Upper lobe of left lung (tissue), 6 donors: ENCODE measurements at regions not wholly inside any gene's neighbourhood (a gene's known extent, or its start where the extent isn't known, plus 50 kb on each side); places are given as distances from the start of the nearest gene placed in this dataset.
A peak's percentile ranks its signal among the peaks of the same experiment; 100 is the strongest.

Source experiments
- ATAC-seq, 2 donors: fragments of 200-7000 bp; cut with Tn5 transposase; one replicate each; pipeline ENCODE4 v1.9.1; 2022; ENCODE audit warnings: mild to moderate bottlenecking in 2 of 2, moderate library complexity in 2 of 2; ENCODE audit not compliant: low FRiP score in 2 of 2
- DNase-seq, 2 donors: peaks; one replicate each; pipeline ENCODE4 v3.0.0-alpha.2; 2019 to 2020
- H3K27ac ChIP-seq, 4 donors: fragments of 200-600 bp; sonication (generic); one replicate each; pipeline ENCODE4 v1.5.1; 2016 to 2019
- H3K27me3 ChIP-seq, 4 donors: fragments of 200-600 bp; sonication (generic); one replicate each; pipeline ENCODE4 v1.5.1; 2017 to 2019
- H3K36me3 ChIP-seq, 4 donors: fragments of 200-600 bp; sonication (generic); one replicate each; pipeline ENCODE4 v1.5.1; 2016 to 2019
- H3K4me1 ChIP-seq, 4 donors: fragments of 200-600 bp; sonication (generic); one replicate each; pipeline ENCODE4 v1.5.1; 2018 to 2019
- H3K4me3 ChIP-seq, 4 donors: fragments of 200-600 bp; sonication (generic); one replicate each; pipeline ENCODE4 v1.5.1; 2017 to 2019; ENCODE audit warnings: mild to moderate bottlenecking in 2 of 4, moderate library complexity in 1 of 4
- H3K9me3 ChIP-seq, 4 donors: fragments of 200-600 bp; sonication (generic); one replicate each; pipeline ENCODE4 v1.5.1; 2018 to 2019
- CTCF ChIP-seq, 6 experiments: fragments of 450-650 bp in 4 of 6; fragments of 200-600 bp in 2 of 6; sonication (generic) in 2 of 6; IDR thresholded peaks; one replicate each; pipeline ENCODE4 v1.5.1; 2016 to 2019; ENCODE audit warnings: antibody characterized with exemption in 6 of 6
- EP300 ChIP-seq, 4 donors: sonication (generic); formaldehyde crosslinking; IDR thresholded peaks; one replicate each; pipeline ENCODE4 v1.5.1; 2017; ENCODE audit warnings: antibody characterized with exemption in 4 of 4, control low read depth in 2 of 4
- POLR2A ChIP-seq, 4 donors: fragments of 450-650 bp; IDR thresholded peaks; one replicate each; pipeline ENCODE4 v1.5.1; 2016 to 2017; ENCODE audit warnings: antibody characterized with exemption in 4 of 4, mild to moderate bottlenecking in 2 of 4
- POLR2AphosphoS5 ChIP-seq, 2 donors: sonication (generic); formaldehyde crosslinking; IDR thresholded peaks; one replicate each; pipeline ENCODE4 v1.5.1; 2017; ENCODE audit warnings: antibody characterized with exemption in 2 of 2
- WGBS, 2 donors: methylation state at CpG; one replicate each; pipeline ENCODE4 v1.1.5; 2017 to 2018; 5-methylcytosine and 5-hydroxymethylcytosine counted together
- donor health status: DM: no; HTN: no; CAD: no; lungs with moderate emphysema.
- donor health status: DM: no; HTN: yes; CAD: no; lungs with severe emphysema.

DNA sequence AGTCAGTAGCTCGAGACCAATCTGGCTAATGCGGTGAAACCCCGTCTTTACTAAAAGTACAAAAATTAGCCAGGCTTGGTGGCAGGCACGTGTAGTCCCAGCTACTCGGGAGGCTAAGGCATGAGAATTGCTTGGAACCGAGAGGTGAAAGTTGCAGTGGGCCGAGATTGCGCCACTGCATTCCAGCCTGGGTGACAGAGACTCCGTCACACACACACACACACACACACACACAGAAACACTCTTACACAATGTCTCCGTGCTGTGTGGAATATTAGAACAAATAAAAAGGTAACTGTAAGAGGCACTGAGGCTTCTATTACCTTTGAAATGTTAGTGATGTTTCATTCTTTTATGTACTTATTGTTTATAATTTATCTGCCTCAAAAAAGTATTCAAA is 326.6 kb downstream of the GPAT3 start:
- Histone ChIP-seq H3K9me3 (no peaks in the 10 kb centered on the region), H3K4me3 (no peak overlapping the region), H3K27ac (no peak overlapping the region), H3K36me3 (no peaks in the 10 kb centered on the region), H3K27me3 (no peaks in the 10 kb centered on the region), H3K4me1 (no peaks in the 10 kb centered on the region)
- peak in 1 of 2 donors; percentile 66 for DNase-seq
- WGBS, 2 donors = 59 to 68% methylated on average over 10 of the region's 10 CpGs
- ATAC-seq = peak in 1 of 2 donors; percentile 68
- TF ChIP-seq EP300 (IDR thresholded peaks at IDR 0.05) (no peak), CTCF (IDR thresholded peaks at IDR 0.05) (no peak), POLR2AphosphoS5 (IDR thresholded peaks at IDR 0.05) (no peak), POLR2A (IDR thresholded peaks at IDR 0.05) (no peak)

DNA sequence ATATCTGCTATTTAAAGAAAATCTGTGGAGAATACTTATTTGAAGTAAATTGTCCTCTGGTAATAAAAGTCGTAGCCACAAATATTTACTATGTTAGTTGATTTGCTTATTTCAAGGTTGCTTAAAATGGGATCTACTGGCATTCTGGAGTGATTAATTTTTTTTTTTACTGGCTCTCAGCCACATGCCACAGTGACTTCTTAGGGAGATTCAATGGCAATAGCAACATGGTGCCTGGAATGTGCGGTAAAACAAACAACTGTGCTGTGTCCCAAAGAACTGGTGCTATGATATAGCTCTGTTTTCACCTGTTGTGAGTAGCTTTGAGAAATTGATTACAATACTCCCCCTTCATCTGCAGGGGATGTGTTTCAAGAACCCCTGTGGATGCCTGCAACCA is 324.3 kb downstream of the GPAT3 start:
- Histone ChIP-seq H3K9me3 (no peaks in the 10 kb centered on the region), H3K27ac (no peak overlapping the region), H3K36me3 (no peaks in the 10 kb centered on the region), H3K4me1 (no peaks in the 10 kb centered on the region), H3K27me3 (no peaks in the 10 kb centered on the region), H3K4me3 (no peak overlapping the region)
- DNase-seq (no peak), ATAC-seq (no peak)
- 71 to 80% methylated on average over 2 of the region's 2 CpGs for WGBS, 2 donors
- TF ChIP-seq POLR2A (IDR thresholded peaks at IDR 0.05) (no peak), EP300 (IDR thresholded peaks at IDR 0.05) (no peak), POLR2AphosphoS5 (IDR thresholded peaks at IDR 0.05) (no peak), CTCF (IDR thresholded peaks at IDR 0.05) (no peak)

GRCh38 chr4:83858131-83858530 is 322.2 kb downstream of the GPAT3 start:
- DNase-seq (no peak), ATAC-seq (no peak)
- Histone ChIP-seq H3K4me1 (no peaks in the 10 kb centered on the region), H3K4me3 (no peak overlapping the region), H3K27ac (no peak overlapping the region), H3K27me3 (no peaks in the 10 kb centered on the region), H3K36me3 (no peaks in the 10 kb centered on the region), H3K9me3 (no peaks in the 10 kb centered on the region)
- no peak for TF ChIP-seq EP300 (IDR thresholded peaks at IDR 0.05)
- WGBS, 2 donors = 87 to 90% methylated on average over 5 of the region's 5 CpGs

- DNase-seq (no peak), ATAC-seq (no peak)
- TF ChIP-seq EP300 (IDR thresholded peaks at IDR 0.05) = no peak
- TF ChIP-seq POLR2A (IDR thresholded peaks at IDR 0.05) = no peak
- no peak for TF ChIP-seq CTCF (IDR thresholded peaks at IDR 0.05)
- no peak for TF ChIP-seq POLR2AphosphoS5 (IDR thresholded peaks at IDR 0.05)
- no peaks in the 10 kb centered on the region for H3K36me3 ChIP-seq
- H3K9me3 ChIP-seq = no peaks in the 10 kb centered on the region
- no peak overlapping the region for H3K27ac ChIP-seq
- H3K27me3 ChIP-seq = no peaks in the 10 kb centered on the region
- peaks cover 0 to 4% (median 0%) of the 10 kb centered on the region in 4 donors for H3K4me1 ChIP-seq
- H3K4me3 ChIP-seq = no peak overlapping the region
- WGBS, 2 donors = 76 to 87% methylated on average over 6 of the region's 6 CpGs
These were observed 319.1 kb downstream of the GPAT3 start for GRCh38 chr4:83855044-83855443.

DNA sequence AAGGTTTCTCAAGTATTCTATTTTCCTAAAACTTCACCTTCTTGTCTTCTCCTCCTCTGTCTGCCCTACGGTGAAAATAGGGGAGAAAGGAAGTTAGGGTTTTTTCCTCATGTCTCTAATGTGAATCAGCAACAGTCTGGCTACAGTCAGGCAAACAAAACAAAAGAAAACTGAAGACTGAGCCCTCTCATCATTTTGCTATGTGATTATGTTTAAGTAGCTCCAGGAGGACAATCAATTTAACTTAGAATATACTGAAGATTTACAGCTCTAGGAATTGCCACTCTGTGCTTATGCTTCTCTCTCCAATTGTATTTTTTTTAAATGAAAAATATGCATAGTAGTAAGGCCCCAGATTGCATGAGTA is 316.2 kb downstream of the GPAT3 start:
- no peak for ATAC-seq
- TF ChIP-seq CTCF (IDR thresholded peaks at IDR 0.05) (no peak), EP300 (IDR thresholded peaks at IDR 0.05) (no peak), POLR2AphosphoS5 (IDR thresholded peaks at IDR 0.05) (no peak), POLR2A (IDR thresholded peaks at IDR 0.05) (no peak)
- 22 to 25% methylated on average over 1 of the region's 1 CpG for WGBS, 2 donors

More for the DNA sequence above, 316.2 kb downstream of the GPAT3 start:
- Histone ChIP-seq H3K27me3 (no peaks in the 10 kb centered on the region), H3K36me3 (no peaks in the 10 kb centered on the region), H3K4me1 (peaks cover 0 to 4% (median 0%) of the 10 kb centered on the region in 4 donors), H3K4me3 (no peak overlapping the region), H3K27ac (no peak overlapping the region), H3K9me3 (no peaks in the 10 kb centered on the region)
- no peak for DNase-seq
